ENCODE measurements at regions not wholly inside any gene's neighbourhood (a gene's known extent, or its start where the extent isn't known, plus 50 kb on each side); places are given as distances from the start of the nearest gene placed in this dataset.
A peak's percentile ranks its signal among the peaks of the same experiment; 100 is the strongest.

- peak; percentile 24 for DNase-seq
Observed at GRCh38 chr15:97521381-97522285, 438.9 kb upstream of the ARRDC4 start.

- no peak for DNase-seq
Observed at GRCh38 chr15:97522347-97522746, 438.2 kb upstream of the ARRDC4 start.

GRCh38 chr15:97525809-97526208, 434.7 kb upstream of the ARRDC4 start:
- no peak for DNase-seq

- DNase-seq: no peak
Observed at GRCh38 chr15:97528238-97528637, 432.3 kb upstream of the ARRDC4 start.

- DNase-seq: no peak
Observed at GRCh38 chr15:97545799-97546198, 414.7 kb upstream of the ARRDC4 start.

GRCh38 chr15:97547381-97547780, 413.1 kb upstream of the ARRDC4 start:
- DNase-seq: no peak

- no peak for DNase-seq
Observed at GRCh38 chr15:97561529-97561928, 399.0 kb upstream of the ARRDC4 start.

GRCh38 chr15:97563516-97563915, 397.0 kb upstream of the ARRDC4 start:
- DNase-seq: no peak

- peak; percentile 1 for DNase-seq
Observed at GRCh38 chr15:97566961-97567360, 393.5 kb upstream of the ARRDC4 start.

GRCh38 chr15:97567411-97567810, 393.1 kb upstream of the ARRDC4 start:
- DNase-seq: no peak

- DNase-seq: no peak
Observed at GRCh38 chr15:97576929-97577645, 383.4 kb upstream of the ARRDC4 start.

GRCh38 chr15:97585408-97585807, 375.1 kb upstream of the ARRDC4 start:
- no peak for DNase-seq

GRCh38 chr15:97592778-97593177, 367.7 kb upstream of the ARRDC4 start:
- DNase-seq: no peak

- DNase-seq: no peak
Observed at GRCh38 chr15:97597801-97598200, 362.7 kb upstream of the ARRDC4 start.

GRCh38 chr15:97598353-97598798, 362.1 kb upstream of the ARRDC4 start:
- DNase-seq: no peak

GRCh38 chr15:97600190-97600589, 360.3 kb upstream of the ARRDC4 start:
- DNase-seq: no peak

- no peak for DNase-seq
Observed at GRCh38 chr15:97604677-97605076, 355.8 kb upstream of the ARRDC4 start.

GRCh38 chr15:97615114-97615513, 345.4 kb upstream of the ARRDC4 start:
- no peak for DNase-seq

- DNase-seq: no peak
Observed at GRCh38 chr15:97623091-97623661, 337.3 kb upstream of the ARRDC4 start.

- no peak for DNase-seq
Observed at GRCh38 chr15:97627634-97628033, 332.9 kb upstream of the ARRDC4 start.

GRCh38 chr15:97645758-97646157, 314.7 kb upstream of the ARRDC4 start:
- DNase-seq: no peak

- no peak for DNase-seq
Observed at GRCh38 chr15:97648728-97649127, 311.8 kb upstream of the ARRDC4 start.

- no peak for DNase-seq
Observed at GRCh38 chr15:97652041-97652440, 308.5 kb upstream of the ARRDC4 start.
